ENCODE measurements at regions not wholly inside any gene's neighbourhood (a gene's known extent, or its start where the extent isn't known, plus 50 kb on each side); places are given as distances from the start of the nearest gene placed in this dataset.

DNA sequence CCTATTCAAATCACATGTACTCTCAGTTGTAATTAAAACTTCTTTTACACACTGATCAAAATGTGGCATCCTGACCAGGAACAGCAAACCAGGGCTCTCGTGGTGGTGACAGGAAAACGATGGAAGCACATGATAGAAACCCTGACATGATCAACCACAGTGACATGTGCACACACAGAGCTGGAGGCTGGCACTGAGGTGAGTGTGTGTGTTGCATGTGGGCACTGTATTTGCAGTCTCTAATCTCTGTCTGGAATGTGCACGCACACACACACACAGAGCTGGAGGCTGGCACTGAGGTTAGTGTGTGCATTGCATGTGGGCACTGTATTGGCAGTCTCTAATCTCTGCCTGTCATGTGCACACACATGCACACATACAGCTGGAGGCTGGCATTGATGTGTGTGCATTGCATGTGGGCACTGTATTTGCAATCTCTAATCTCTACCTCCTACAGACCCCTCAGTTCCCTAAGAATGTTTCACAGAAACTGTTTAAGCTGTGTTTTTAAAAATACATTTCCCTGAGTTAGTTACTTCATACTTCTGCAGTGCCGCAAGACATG lies 406.9 kb downstream of the SFMBT2 start:
- H3K27me3 ChIP-seq: no peaks in the 10 kb centered on the region
- H3K27ac ChIP-seq: no peak overlapping the region
- H3K36me3 ChIP-seq: no peaks in the 10 kb centered on the region
- H3K4me1 ChIP-seq: no peaks in the 10 kb centered on the region
- no peak for DNase-seq (ENCODE audit: low spot score)
- no peak overlapping the region for H3K4me3 ChIP-seq
- TF ChIP-seq, protein P1, sequence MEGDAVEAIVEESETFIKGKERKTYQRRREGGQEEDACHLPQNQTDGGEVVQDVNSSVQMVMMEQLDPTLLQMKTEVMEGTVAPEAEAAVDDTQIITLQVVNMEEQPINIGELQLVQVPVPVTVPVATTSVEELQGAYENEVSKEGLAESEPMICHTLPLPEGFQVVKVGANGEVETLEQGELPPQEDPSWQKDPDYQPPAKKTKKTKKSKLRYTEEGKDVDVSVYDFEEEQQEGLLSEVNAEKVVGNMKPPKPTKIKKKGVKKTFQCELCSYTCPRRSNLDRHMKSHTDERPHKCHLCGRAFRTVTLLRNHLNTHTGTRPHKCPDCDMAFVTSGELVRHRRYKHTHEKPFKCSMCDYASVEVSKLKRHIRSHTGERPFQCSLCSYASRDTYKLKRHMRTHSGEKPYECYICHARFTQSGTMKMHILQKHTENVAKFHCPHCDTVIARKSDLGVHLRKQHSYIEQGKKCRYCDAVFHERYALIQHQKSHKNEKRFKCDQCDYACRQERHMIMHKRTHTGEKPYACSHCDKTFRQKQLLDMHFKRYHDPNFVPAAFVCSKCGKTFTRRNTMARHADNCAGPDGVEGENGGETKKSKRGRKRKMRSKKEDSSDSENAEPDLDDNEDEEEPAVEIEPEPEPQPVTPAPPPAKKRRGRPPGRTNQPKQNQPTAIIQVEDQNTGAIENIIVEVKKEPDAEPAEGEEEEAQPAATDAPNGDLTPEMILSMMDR (IDR thresholded peaks at IDR 0.05): no peak
- H3K9me3 ChIP-seq: no peaks in the 10 kb centered on the region

GRCh38 chr10:7000061-7000460 lies 410.8 kb downstream of the SFMBT2 start:
- H3K9me3 ChIP-seq: no peaks in the 10 kb centered on the region
- no peak overlapping the region for H3K4me3 ChIP-seq
- H3K27me3 ChIP-seq: no peaks in the 10 kb centered on the region
- TF ChIP-seq, protein P1 (IDR thresholded peaks at IDR 0.05): no peak
- DNase-seq (ENCODE audit: low spot score): no peak
- H3K36me3 ChIP-seq: no peaks in the 10 kb centered on the region
- no peaks in the 10 kb centered on the region for H3K4me1 ChIP-seq
- no peak overlapping the region for H3K27ac ChIP-seq

GRCh38 chr10:6999232-6999925 lies 411.5 kb downstream of the SFMBT2 start:
- Histone ChIP-seq H3K4me3 (no peak overlapping the region), H3K4me1 (no peaks in the 10 kb centered on the region), H3K27me3 (no peaks in the 10 kb centered on the region), H3K9me3 (no peaks in the 10 kb centered on the region), H3K27ac (no peak overlapping the region), H3K36me3 (no peaks in the 10 kb centered on the region)
- DNase-seq (ENCODE audit: low spot score): no peak
- TF ChIP-seq, protein P1 (IDR thresholded peaks at IDR 0.05): no peak

DNA sequence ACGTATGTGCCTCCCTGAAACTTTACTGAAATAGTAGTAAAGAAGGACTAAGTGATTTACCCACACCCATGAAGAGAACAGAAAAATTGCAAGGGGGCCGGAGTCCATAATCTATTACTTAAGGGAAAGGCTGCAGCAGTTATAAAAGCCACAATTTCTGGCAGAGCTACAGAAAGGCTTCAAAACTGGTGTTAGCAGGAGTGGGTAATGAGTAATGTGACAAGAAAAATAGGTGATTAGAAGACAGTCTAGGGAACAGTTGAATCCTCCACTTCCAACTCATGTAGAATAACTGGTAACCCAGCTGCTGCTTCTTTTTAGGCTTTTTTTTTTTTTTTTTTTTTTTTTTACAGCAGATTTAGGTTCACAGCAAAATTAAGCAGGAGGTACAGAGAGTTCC lies 413.3 kb downstream of the SFMBT2 start:
- no peaks in the 10 kb centered on the region for H3K9me3 ChIP-seq
- no peak overlapping the region for H3K27ac ChIP-seq
- no peaks in the 10 kb centered on the region for H3K27me3 ChIP-seq
- TF ChIP-seq, protein P1 (IDR thresholded peaks at IDR 0.05): no peak
- H3K4me1 ChIP-seq: no peaks in the 10 kb centered on the region
- no peak for DNase-seq (ENCODE audit: low spot score)
- H3K4me3 ChIP-seq: no peak overlapping the region
- H3K36me3 ChIP-seq: no peaks in the 10 kb centered on the region

GRCh38 chr10:6996431-6996830 lies 414.4 kb downstream of the SFMBT2 start:
- no peak for DNase-seq (ENCODE audit: low spot score)
- no peaks in the 10 kb centered on the region for H3K4me1 ChIP-seq
- H3K27ac ChIP-seq: no peak overlapping the region
- no peaks in the 10 kb centered on the region for H3K36me3 ChIP-seq
- no peaks in the 10 kb centered on the region for H3K27me3 ChIP-seq
- H3K9me3 ChIP-seq: no peaks in the 10 kb centered on the region
- TF ChIP-seq, protein P1 (IDR thresholded peaks at IDR 0.05): no peak
- no peak overlapping the region for H3K4me3 ChIP-seq

GRCh38 chr10:6995831-6996230 lies 415.0 kb downstream of the SFMBT2 start:
- Histone ChIP-seq H3K27ac (no peak overlapping the region), H3K9me3 (no peaks in the 10 kb centered on the region), H3K36me3 (no peaks in the 10 kb centered on the region), H3K4me3 (no peak overlapping the region), H3K4me1 (no peaks in the 10 kb centered on the region), H3K27me3 (no peaks in the 10 kb centered on the region)
- TF ChIP-seq, protein P1 (IDR thresholded peaks at IDR 0.05): no peak
- no peak for DNase-seq (ENCODE audit: low spot score)

All from right atrium auricular region (tissue), 2 donors.